ENCODE measurements at regions not wholly inside any gene's neighbourhood (a gene's known extent, or its start where the extent isn't known, plus 50 kb on each side); places are given as distances from the start of the nearest gene placed in this dataset.

- H3K4me3 Mint-ChIP-seq (ENCODE audit: low read depth, unreplicated experiment) = no peak overlapping the region
- H3K36me3 Mint-ChIP-seq (ENCODE audit: insufficient read depth, unreplicated experiment) = no peaks in the 10 kb centered on the region
- H3K4me1 Mint-ChIP-seq (ENCODE audit: low read depth, unreplicated experiment) = peaks cover 22% of the 10 kb centered on the region
- H3K27me3 Mint-ChIP-seq (ENCODE audit: unreplicated experiment) = no peaks in the 10 kb centered on the region
- TF ChIP-seq CTCF (IDR thresholded peaks at IDR 0.05; ENCODE audit: unreplicated experiment) = no peak
- intact Hi-C loops (cut with micrococcal nuclease; ENCODE audit: unreplicated experiment) = no loop called here
- CTCF ChIA-PET = no interaction called here
- H3K27ac Mint-ChIP-seq (ENCODE audit: unreplicated experiment) = no peak overlapping the region
- peaks cover 3% of the 10 kb centered on the region for H3K9me3 Mint-ChIP-seq (ENCODE audit: low read depth, unreplicated experiment)
- DNase-seq = no peak
- BruUV-seq (replicated peaks) = no TSS peak
Measured at GRCh38 chr6:6843777-6844176, 255.3 kb downstream of the LY86 start.

- H3K4me1 Mint-ChIP-seq (ENCODE audit: low read depth, unreplicated experiment) = peaks cover 22% of the 10 kb centered on the region
- no peak overlapping the region for H3K4me3 Mint-ChIP-seq (ENCODE audit: low read depth, unreplicated experiment)
- no peak for DNase-seq
- H3K36me3 Mint-ChIP-seq (ENCODE audit: insufficient read depth, unreplicated experiment) = no peaks in the 10 kb centered on the region
- no peaks in the 10 kb centered on the region for H3K27me3 Mint-ChIP-seq (ENCODE audit: unreplicated experiment)
- CTCF ChIA-PET = no interaction called here
- H3K9me3 Mint-ChIP-seq (ENCODE audit: low read depth, unreplicated experiment) = peaks cover 3% of the 10 kb centered on the region
- no peak for TF ChIP-seq CTCF (IDR thresholded peaks at IDR 0.05; ENCODE audit: unreplicated experiment)
- no peak overlapping the region for H3K27ac Mint-ChIP-seq (ENCODE audit: unreplicated experiment)
- intact Hi-C loops (cut with micrococcal nuclease; ENCODE audit: unreplicated experiment) = no loop called here
- BruUV-seq (replicated peaks) = no TSS peak
Measured at GRCh38 chr6:6844530-6844929, 256.0 kb downstream of the LY86 start.

GRCh38 chr6:6845603-6846002 is 257.1 kb downstream of the LY86 start:
- peaks cover 5% of the 10 kb centered on the region for H3K9me3 Mint-ChIP-seq (ENCODE audit: low read depth, unreplicated experiment)
- no peaks in the 10 kb centered on the region for H3K36me3 Mint-ChIP-seq (ENCODE audit: insufficient read depth, unreplicated experiment)

GRCh38 chr6:6847591-6847990 is 259.1 kb downstream of the LY86 start:
- peaks cover 12% of the 10 kb centered on the region for H3K4me1 Mint-ChIP-seq (ENCODE audit: low read depth, unreplicated experiment)
- BruUV-seq (replicated peaks) = no TSS peak
- CTCF ChIA-PET = no interaction called here
- H3K4me3 Mint-ChIP-seq (ENCODE audit: low read depth, unreplicated experiment) = no peak overlapping the region
- no peak for TF ChIP-seq CTCF (IDR thresholded peaks at IDR 0.05; ENCODE audit: unreplicated experiment)
- no peak for DNase-seq
- no peaks in the 10 kb centered on the region for H3K27me3 Mint-ChIP-seq (ENCODE audit: unreplicated experiment)
- no peak overlapping the region for H3K27ac Mint-ChIP-seq (ENCODE audit: unreplicated experiment)
- intact Hi-C loops (cut with micrococcal nuclease; ENCODE audit: unreplicated experiment) = no loop called here
- no peaks in the 10 kb centered on the region for H3K36me3 Mint-ChIP-seq (ENCODE audit: insufficient read depth, unreplicated experiment)
- peaks cover 5% of the 10 kb centered on the region for H3K9me3 Mint-ChIP-seq (ENCODE audit: low read depth, unreplicated experiment)

More at GRCh38 chr6:6845603-6846002, 257.1 kb downstream of the LY86 start:
- intact Hi-C loops (cut with micrococcal nuclease; ENCODE audit: unreplicated experiment) = no loop called here
- CTCF ChIA-PET = no interaction called here
- DNase-seq = no peak
- H3K27ac Mint-ChIP-seq (ENCODE audit: unreplicated experiment) = no peak overlapping the region
- peaks cover 22% of the 10 kb centered on the region for H3K4me1 Mint-ChIP-seq (ENCODE audit: low read depth, unreplicated experiment)
- no TSS peak for BruUV-seq (replicated peaks)
- H3K4me3 Mint-ChIP-seq (ENCODE audit: low read depth, unreplicated experiment) = no peak overlapping the region
- no peak for TF ChIP-seq CTCF (IDR thresholded peaks at IDR 0.05; ENCODE audit: unreplicated experiment)
- no peaks in the 10 kb centered on the region for H3K27me3 Mint-ChIP-seq (ENCODE audit: unreplicated experiment)

All from Calu3 (cell line).